ENCODE measurements at regions not wholly inside any gene's neighbourhood (a gene's known extent, or its start where the extent isn't known, plus 50 kb on each side); places are given as distances from the start of the nearest gene placed in this dataset.

DNA sequence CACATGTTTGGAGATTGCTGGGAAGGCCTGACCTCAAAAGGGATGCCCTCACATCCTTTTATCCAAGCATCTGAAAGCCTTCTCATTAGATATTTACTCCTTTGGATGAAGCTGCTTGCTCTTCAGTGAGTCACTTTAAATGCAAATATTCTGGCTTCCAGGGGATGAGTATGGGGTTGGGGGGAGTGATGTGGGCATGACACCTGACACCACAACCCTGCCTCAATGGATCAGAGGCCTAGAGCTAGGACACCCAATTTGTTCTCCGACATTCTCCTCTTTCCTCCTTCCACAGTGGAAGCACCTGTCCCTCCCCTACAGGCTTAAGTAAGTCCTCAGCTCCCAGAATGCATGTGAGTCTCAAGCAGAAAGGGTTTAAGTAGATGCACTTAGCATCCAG is 238.3 kb downstream of the OMA1 start (continued):
- no peak for TF ChIP-seq EP300 (IDR thresholded peaks at IDR 0.05; ENCODE audit: borderline replicate concordance in 1 of 2, low read depth in 1 of 2, low read length in 1 of 2)
- TF ChIP-seq SMC3 (IDR thresholded peaks at IDR 0.05; ENCODE audit: low read depth, low read length) = no peak
- TF ChIP-seq, protein P1, sequence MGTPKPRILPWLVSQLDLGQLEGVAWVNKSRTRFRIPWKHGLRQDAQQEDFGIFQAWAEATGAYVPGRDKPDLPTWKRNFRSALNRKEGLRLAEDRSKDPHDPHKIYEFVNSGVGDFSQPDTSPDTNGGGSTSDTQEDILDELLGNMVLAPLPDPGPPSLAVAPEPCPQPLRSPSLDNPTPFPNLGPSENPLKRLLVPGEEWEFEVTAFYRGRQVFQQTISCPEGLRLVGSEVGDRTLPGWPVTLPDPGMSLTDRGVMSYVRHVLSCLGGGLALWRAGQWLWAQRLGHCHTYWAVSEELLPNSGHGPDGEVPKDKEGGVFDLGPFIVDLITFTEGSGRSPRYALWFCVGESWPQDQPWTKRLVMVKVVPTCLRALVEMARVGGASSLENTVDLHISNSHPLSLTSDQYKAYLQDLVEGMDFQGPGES (IDR thresholded peaks at IDR 0.05; ENCODE audit: low read depth, low read length) = no peak

DNA sequence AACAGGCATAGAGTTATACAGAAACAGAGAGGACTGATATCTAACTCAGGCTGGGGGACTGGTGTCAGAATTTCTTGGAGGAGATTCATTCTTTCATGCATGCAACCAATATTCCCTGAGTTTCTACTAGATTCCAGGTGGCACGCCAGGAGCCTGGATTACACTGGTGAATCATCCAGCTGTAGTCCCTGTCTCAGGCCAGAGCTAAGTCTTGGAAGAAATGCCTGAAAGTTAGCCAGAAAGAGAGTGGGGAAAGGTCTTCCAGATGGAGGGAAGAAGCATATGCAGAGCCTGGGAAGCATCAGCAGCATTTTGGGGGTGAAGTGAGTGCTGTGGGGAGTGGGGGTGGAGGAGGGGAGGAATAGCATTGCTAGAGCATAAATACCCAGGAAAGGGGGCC is 239.1 kb downstream of the OMA1 start:
- H3K27me3 ChIP-seq (ENCODE audit: insufficient read depth) = no peaks in the 10 kb centered on the region
- H3F3A ChIP-seq (replicated peaks; ENCODE audit: insufficient read depth) = no peaks in the 10 kb centered on the region
- no peaks in the 10 kb centered on the region for H3K36me3 ChIP-seq (replicated peaks in 1 of 2; ENCODE audit: control insufficient read depth in 1 of 2, insufficient read depth in 2 of 2, low read length in 1 of 2)
- no peak for DNase-seq
- POLR2A ChIA-PET = no interaction called here
- no peaks in the 10 kb centered on the region for H3K9me2 ChIP-seq
- H2AFZ ChIP-seq (ENCODE audit: low read depth) = no peak overlapping the region
- WGBS (ENCODE audit: low lambda C conversion rate) = 43% methylated on average over 1 of the region's 1 CpG
- H3K27ac ChIP-seq (ENCODE audit: low read depth in 2 of 2, low read length in 1 of 2) = no peak overlapping the region
- TF ChIP-seq GATA2 (CRISPR knock-in tag; IDR thresholded peaks at IDR 0.05) (no peak), TEAD4 (IDR thresholded peaks at IDR 0.05; ENCODE audit: borderline replicate concordance, insufficient read depth) (no peak), RXRA (IDR thresholded peaks at IDR 0.05; ENCODE audit: borderline replicate concordance, low read depth) (no peak), CHD2 (IDR thresholded peaks at IDR 0.05; ENCODE audit: low read length, partially characterized antibody) (no peak), MEF2A (IDR thresholded peaks at IDR 0.05; ENCODE audit: borderline replicate concordance, low read depth) (no peak), FOXJ3 (CRISPR knock-in tag; IDR thresholded peaks at IDR 0.05) (no peak), RFX5 (IDR thresholded peaks at IDR 0.05; ENCODE audit: low read length) (no peak), TCF12 (IDR thresholded peaks at IDR 0.05) (no peak), SMC3 (IDR thresholded peaks at IDR 0.05; ENCODE audit: low read depth, low read length) (no peak), SIN3A (IDR thresholded peaks at IDR 0.05; ENCODE audit: borderline replicate concordance, low read depth, low read length) (no peak), FOXM1 (IDR thresholded peaks at IDR 0.05; ENCODE audit: low read depth) (no peak), FOSL2 (IDR thresholded peaks at IDR 0.05; ENCODE audit: borderline replicate concordance, low read depth) (no peak), NRF1 (IDR thresholded peaks at IDR 0.05; ENCODE audit: low read depth, low read length) (no peak), RAD21 (IDR thresholded peaks at IDR 0.05; ENCODE audit: low read length) (no peak)
- TF ChIP-seq, protein P2, sequence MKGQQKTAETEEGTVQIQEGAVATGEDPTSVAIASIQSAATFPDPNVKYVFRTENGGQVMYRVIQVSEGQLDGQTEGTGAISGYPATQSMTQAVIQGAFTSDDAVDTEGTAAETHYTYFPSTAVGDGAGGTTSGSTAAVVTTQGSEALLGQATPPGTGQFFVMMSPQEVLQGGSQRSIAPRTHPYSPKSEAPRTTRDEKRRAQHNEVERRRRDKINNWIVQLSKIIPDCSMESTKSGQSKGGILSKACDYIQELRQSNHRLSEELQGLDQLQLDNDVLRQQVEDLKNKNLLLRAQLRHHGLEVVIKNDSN (IDR thresholded peaks at IDR 0.05; ENCODE audit: borderline replicate concordance, low read depth) = no peak
- TF ChIP-seq, protein P3, sequence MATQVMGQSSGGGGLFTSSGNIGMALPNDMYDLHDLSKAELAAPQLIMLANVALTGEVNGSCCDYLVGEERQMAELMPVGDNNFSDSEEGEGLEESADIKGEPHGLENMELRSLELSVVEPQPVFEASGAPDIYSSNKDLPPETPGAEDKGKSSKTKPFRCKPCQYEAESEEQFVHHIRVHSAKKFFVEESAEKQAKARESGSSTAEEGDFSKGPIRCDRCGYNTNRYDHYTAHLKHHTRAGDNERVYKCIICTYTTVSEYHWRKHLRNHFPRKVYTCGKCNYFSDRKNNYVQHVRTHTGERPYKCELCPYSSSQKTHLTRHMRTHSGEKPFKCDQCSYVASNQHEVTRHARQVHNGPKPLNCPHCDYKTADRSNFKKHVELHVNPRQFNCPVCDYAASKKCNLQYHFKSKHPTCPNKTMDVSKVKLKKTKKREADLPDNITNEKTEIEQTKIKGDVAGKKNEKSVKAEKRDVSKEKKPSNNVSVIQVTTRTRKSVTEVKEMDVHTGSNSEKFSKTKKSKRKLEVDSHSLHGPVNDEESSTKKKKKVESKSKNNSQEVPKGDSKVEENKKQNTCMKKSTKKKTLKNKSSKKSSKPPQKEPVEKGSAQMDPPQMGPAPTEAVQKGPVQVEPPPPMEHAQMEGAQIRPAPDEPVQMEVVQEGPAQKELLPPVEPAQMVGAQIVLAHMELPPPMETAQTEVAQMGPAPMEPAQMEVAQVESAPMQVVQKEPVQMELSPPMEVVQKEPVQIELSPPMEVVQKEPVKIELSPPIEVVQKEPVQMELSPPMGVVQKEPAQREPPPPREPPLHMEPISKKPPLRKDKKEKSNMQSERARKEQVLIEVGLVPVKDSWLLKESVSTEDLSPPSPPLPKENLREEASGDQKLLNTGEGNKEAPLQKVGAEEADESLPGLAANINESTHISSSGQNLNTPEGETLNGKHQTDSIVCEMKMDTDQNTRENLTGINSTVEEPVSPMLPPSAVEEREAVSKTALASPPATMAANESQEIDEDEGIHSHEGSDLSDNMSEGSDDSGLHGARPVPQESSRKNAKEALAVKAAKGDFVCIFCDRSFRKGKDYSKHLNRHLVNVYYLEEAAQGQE (IDR thresholded peaks at IDR 0.05; ENCODE audit: low read depth, low read length) = no peak
- TF ChIP-seq, protein P4, sequence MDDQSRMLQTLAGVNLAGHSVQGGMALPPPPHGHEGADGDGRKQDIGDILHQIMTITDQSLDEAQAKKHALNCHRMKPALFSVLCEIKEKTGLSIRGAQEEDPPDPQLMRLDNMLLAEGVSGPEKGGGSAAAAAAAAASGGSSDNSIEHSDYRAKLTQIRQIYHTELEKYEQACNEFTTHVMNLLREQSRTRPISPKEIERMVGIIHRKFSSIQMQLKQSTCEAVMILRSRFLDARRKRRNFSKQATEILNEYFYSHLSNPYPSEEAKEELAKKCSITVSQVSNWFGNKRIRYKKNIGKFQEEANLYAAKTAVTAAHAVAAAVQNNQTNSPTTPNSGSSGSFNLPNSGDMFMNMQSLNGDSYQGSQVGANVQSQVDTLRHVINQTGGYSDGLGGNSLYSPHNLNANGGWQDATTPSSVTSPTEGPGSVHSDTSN (IDR thresholded peaks at IDR 0.05) = no peak
- TF ChIP-seq, protein P5, sequence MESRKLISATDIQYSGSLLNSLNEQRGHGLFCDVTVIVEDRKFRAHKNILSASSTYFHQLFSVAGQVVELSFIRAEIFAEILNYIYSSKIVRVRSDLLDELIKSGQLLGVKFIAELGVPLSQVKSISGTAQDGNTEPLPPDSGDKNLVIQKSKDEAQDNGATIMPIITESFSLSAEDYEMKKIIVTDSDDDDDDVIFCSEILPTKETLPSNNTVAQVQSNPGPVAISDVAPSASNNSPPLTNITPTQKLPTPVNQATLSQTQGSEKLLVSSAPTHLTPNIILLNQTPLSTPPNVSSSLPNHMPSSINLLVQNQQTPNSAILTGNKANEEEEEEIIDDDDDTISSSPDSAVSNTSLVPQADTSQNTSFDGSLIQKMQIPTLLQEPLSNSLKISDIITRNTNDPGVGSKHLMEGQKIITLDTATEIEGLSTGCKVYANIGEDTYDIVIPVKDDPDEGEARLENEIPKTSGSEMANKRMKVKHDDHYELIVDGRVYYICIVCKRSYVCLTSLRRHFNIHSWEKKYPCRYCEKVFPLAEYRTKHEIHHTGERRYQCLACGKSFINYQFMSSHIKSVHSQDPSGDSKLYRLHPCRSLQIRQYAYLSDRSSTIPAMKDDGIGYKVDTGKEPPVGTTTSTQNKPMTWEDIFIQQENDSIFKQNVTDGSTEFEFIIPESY (IDR thresholded peaks at IDR 0.05; ENCODE audit: borderline replicate concordance, low read depth) = no peak
- TF ChIP-seq, protein P6, sequence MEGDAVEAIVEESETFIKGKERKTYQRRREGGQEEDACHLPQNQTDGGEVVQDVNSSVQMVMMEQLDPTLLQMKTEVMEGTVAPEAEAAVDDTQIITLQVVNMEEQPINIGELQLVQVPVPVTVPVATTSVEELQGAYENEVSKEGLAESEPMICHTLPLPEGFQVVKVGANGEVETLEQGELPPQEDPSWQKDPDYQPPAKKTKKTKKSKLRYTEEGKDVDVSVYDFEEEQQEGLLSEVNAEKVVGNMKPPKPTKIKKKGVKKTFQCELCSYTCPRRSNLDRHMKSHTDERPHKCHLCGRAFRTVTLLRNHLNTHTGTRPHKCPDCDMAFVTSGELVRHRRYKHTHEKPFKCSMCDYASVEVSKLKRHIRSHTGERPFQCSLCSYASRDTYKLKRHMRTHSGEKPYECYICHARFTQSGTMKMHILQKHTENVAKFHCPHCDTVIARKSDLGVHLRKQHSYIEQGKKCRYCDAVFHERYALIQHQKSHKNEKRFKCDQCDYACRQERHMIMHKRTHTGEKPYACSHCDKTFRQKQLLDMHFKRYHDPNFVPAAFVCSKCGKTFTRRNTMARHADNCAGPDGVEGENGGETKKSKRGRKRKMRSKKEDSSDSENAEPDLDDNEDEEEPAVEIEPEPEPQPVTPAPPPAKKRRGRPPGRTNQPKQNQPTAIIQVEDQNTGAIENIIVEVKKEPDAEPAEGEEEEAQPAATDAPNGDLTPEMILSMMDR (IDR thresholded peaks at IDR 0.05) = no peak
- no peak overlapping the region for H3K4me2 ChIP-seq
- CTCF ChIA-PET = no interaction called here
- no peaks in the 10 kb centered on the region for H3K9me3 ChIP-seq
- H3K4me1 ChIP-seq (ENCODE audit: control insufficient read depth in 1 of 2, insufficient read depth in 2 of 2, low read depth in 1 of 2, low read length in 1 of 2) = no peaks in the 10 kb centered on the region; a peak in 1 of 4 replicates
- no peaks in the 10 kb centered on the region for H3K79me2 ChIP-seq (ENCODE audit: insufficient read depth)
- no peaks in the 10 kb centered on the region for H4K20me1 ChIP-seq (ENCODE audit: insufficient read depth)
- no peak overlapping the region for H3K9ac ChIP-seq
- H3K4me3 ChIP-seq (ENCODE audit: low read depth in 2 of 2, low read length in 1 of 2) = no peak overlapping the region

All from SK-N-SH (cell line).